Small intestine (tissue), 7 donors: ENCODE measurements at regions not wholly inside any gene's neighbourhood (a gene's known extent, or its start where the extent isn't known, plus 50 kb on each side); places are given as distances from the start of the nearest gene placed in this dataset.

ENCODE experiments used
- DNase-seq, 2 donors: peaks; one replicate each; pipeline versions ENCODE4 v3.0.0 to v3.0.0-alpha.2; 2013
- FAIRE-seq: peaks from 2 replicates; lab custom pipeline; 2012; peaks lifted over from hg19 to GRCh38; lab: Jason Lieb, UNC
- H3K27ac ChIP-seq, 3 donors: one replicate each; pipeline ENCODE4 v1.5.1; 2013; ENCODE audit warnings: low read length in 2 of 3, mild to moderate bottlenecking in 2 of 3, control low read depth in 1 of 3, inconsistent platforms in 1 of 3, low read depth in 1 of 3, moderate library complexity in 1 of 3
- H3K27me3 ChIP-seq, 3 donors: one replicate each; pipeline ENCODE4 v1.6.1; 2013; ENCODE audit warnings: low read length in 3 of 3, inconsistent platforms in 1 of 3; ENCODE audit not compliant: control insufficient read depth in 3 of 3, insufficient read depth in 3 of 3
- H3K36me3 ChIP-seq, 3 donors: one replicate each; pipeline ENCODE4 v1.6.1; 2013; ENCODE audit warnings: low read length in 3 of 3, inconsistent platforms in 1 of 3, low read depth in 1 of 3, mild to moderate bottlenecking in 1 of 3, moderate library complexity in 1 of 3; ENCODE audit not compliant: control insufficient read depth in 3 of 3, insufficient read depth in 2 of 3
- H3K4me1 ChIP-seq, 3 donors: one replicate each; pipeline ENCODE4 v1.6.1; 2013; ENCODE audit warnings: low read length in 2 of 3, inconsistent platforms in 1 of 3, low read depth in 1 of 3, mild to moderate bottlenecking in 1 of 3, moderate library complexity in 1 of 3; ENCODE audit not compliant: control insufficient read depth in 3 of 3, insufficient read depth in 2 of 3
- H3K4me3 ChIP-seq, 3 donors: one replicate each; pipeline ENCODE4 v1.5.1; 2013; ENCODE audit warnings: low read length in 3 of 3, control low read depth in 1 of 3, inconsistent platforms in 1 of 3, low read depth in 1 of 3, mild to moderate bottlenecking in 1 of 3, moderate library complexity in 1 of 3
- H3K9me3 ChIP-seq, 2 donors: one replicate each; pipeline ENCODE4 v1.6.1; 2013; ENCODE audit warnings: low read depth in 1 of 2, low read length in 1 of 2; ENCODE audit not compliant: control insufficient read depth in 2 of 2, insufficient read depth in 1 of 2
- WGBS, 3 donors: extraction: QIAGEN DNeasy Blood & Tissue Kit; methylation state at CpG; one replicate each; pipeline ENCODE4 v1.1.7; 2013; 5-methylcytosine and 5-hydroxymethylcytosine counted together
- donor health status: healthy with polysubstance abuse.
- donor health status: control.
- donor health status: control.
- donor health status: Bipolar disorder and iron deficiency.
- donor health status: healthy.

GRCh38 chr4:24056289-24056688 is 166.4 kb upstream of the PPARGC1A start:
- DNase-seq (no peak), FAIRE-seq (no peak)
- H3K9me3 ChIP-seq, result no peaks in the 10 kb centered on the region
- no peaks in the 10 kb centered on the region for H3K4me1 ChIP-seq
- H3K27me3 ChIP-seq, result no peaks in the 10 kb centered on the region
- H3K27ac ChIP-seq, result no peak overlapping the region
- no peak overlapping the region for H3K4me3 ChIP-seq
- no peaks in the 10 kb centered on the region for H3K36me3 ChIP-seq
- 82 to 97% (median 92%) methylated on average over 1 of the region's 1 CpG for whole genome bisulfite sequencing, 3 donors

GRCh38 chr4:24055623-24056022 is 165.8 kb upstream of the PPARGC1A start:
- FAIRE-seq, result no peak
- WGBS, 3 donors, result 66 to 83% (median 81%) methylated on average over 3 of the region's 3 CpGs
- DNase-seq, result no peak

DNA sequence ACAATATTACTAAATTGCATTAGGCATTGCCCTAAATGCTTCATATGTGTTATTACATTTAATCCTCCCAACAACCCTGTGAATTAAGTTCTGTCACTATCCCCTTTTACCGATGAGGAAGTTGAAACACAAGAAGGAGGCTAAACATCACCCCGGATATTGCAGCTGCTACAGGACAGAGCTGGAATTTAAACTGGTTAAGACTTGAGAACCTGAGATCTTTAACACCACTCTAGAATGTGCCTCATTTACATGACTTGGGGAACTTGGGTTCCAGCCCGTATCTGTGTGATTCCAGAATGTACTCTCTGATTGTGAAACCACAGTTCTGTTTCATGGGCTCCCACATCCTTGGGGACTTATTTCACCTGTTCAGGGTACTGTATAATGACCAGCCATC is 165.1 kb upstream of the PPARGC1A start:
- Histone ChIP-seq H3K36me3 (no peaks in the 10 kb centered on the region), H3K9me3 (no peaks in the 10 kb centered on the region), H3K4me1 (no peaks in the 10 kb centered on the region), H3K27ac (no peak overlapping the region), H3K27me3 (no peaks in the 10 kb centered on the region), H3K4me3 (no peak overlapping the region)
- FAIRE-seq (no peak), DNase-seq (no peak)
- 84 to 90% (median 84%) methylated on average over 3 of the region's 3 CpGs for WGBS, 3 donors

More at GRCh38 chr4:24055623-24056022, 165.8 kb upstream of the PPARGC1A start:
- no peak overlapping the region for H3K27ac ChIP-seq
- no peak overlapping the region for H3K4me3 ChIP-seq
- no peaks in the 10 kb centered on the region for H3K4me1 ChIP-seq
- H3K36me3 ChIP-seq, result no peaks in the 10 kb centered on the region
- H3K9me3 ChIP-seq, result no peaks in the 10 kb centered on the region
- no peaks in the 10 kb centered on the region for H3K27me3 ChIP-seq

DNA sequence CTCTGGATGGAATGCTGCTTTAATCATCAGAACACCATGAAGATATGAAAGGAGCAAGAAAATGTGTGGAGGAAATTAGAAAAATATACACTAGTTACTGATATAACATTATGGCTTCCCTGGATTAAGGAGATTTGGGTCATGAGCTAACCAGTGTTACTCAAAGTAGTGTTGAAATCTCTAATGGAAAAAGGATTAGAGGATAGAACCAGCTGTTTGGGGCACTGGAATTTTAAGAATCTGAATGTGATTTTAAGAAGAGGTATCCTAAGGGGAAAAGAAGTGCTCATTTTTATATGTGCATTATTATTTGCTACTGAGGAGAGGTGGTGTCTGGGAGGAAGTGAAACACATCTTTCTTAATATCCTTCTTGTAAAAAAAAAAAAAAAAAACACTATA is 164.1 kb upstream of the PPARGC1A start:
- H3K36me3 ChIP-seq, result no peaks in the 10 kb centered on the region
- FAIRE-seq, result no peak
- H3K27me3 ChIP-seq, result no peaks in the 10 kb centered on the region
- no peaks in the 10 kb centered on the region for H3K9me3 ChIP-seq
- no peaks in the 10 kb centered on the region for H3K4me1 ChIP-seq
- no peak overlapping the region for H3K27ac ChIP-seq
- no peak overlapping the region for H3K4me3 ChIP-seq
- DNase-seq, result no peak

GRCh38 chr4:24044610-24045589 is 155.1 kb upstream of the PPARGC1A start:
- Histone ChIP-seq H3K9me3 (no peaks in the 10 kb centered on the region), H3K27me3 (no peaks in the 10 kb centered on the region), H3K4me3 (no peak overlapping the region), H3K36me3 (no peaks in the 10 kb centered on the region), H3K4me1 (no peaks in the 10 kb centered on the region), H3K27ac (no peak overlapping the region)
- 83 to 86% (median 85%) methylated on average over 5 of the region's 5 CpGs for WGBS, 3 donors
- DNase-seq, result no peak
- no peak for FAIRE-seq

DNA sequence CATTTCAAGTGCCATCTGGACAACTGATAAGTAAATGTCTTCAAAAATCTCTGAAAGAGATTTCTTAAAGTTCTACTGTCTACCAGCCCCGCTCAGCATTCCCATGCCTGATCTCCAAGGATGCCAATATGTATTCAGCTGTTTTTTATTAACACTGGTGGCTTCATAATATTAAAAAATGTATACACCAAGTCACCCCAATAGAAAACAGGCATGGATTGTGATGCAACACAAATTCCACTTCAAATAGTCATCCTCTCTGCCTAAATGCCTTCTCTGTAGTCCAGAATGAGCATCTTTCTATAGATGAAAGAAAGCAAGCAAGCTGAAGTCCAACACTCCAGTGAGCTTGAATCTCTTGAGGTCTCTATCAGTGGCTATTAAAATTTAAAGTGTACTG is 152.2 kb upstream of the PPARGC1A start:
- Histone ChIP-seq H3K27me3 (no peaks in the 10 kb centered on the region), H3K4me3 (no peak overlapping the region), H3K36me3 (no peaks in the 10 kb centered on the region), H3K4me1 (no peaks in the 10 kb centered on the region), H3K27ac (no peak overlapping the region), H3K9me3 (no peaks in the 10 kb centered on the region)
- DNase-seq (no peak), FAIRE-seq (no peak)
- WGBS, 3 donors, result 74 to 91% (median 81%) methylated on average over 1 of the region's 1 CpG

DNA sequence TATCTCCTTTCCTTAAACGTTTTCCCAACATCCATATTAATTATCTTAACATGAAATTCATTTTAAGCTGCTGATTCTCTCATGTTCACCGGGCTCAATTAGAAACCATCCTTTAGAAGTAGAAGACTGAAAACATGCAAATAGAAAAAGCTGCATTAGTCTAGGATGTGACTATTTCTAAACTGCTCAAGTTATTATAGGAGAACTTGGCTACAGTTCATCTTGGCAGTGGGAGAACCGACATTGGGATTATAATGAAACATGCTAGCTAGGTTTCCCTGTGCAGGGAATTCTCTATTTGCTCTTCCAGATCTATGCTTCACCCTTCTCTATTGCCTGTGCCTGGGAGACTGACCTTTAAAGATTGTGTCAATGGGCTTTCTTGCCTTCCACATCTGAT is 151.0 kb upstream of the PPARGC1A start:
- Histone ChIP-seq H3K4me1 (no peaks in the 10 kb centered on the region), H3K36me3 (no peaks in the 10 kb centered on the region), H3K27ac (no peak overlapping the region), H3K9me3 (no peaks in the 10 kb centered on the region), H3K4me3 (no peak overlapping the region), H3K27me3 (no peaks in the 10 kb centered on the region)
- no peak for FAIRE-seq
- no peak for DNase-seq
- WGBS, 3 donors, result 61 to 76% (median 68%) methylated on average over 3 of the region's 3 CpGs

- WGBS, 3 donors, result 84 to 95% (median 88%) methylated on average over 5 of the region's 5 CpGs
- Histone ChIP-seq H3K36me3 (no peaks in the 10 kb centered on the region), H3K27ac (no peak overlapping the region), H3K27me3 (no peaks in the 10 kb centered on the region), H3K9me3 (no peaks in the 10 kb centered on the region), H3K4me3 (no peak overlapping the region), H3K4me1 (no peaks in the 10 kb centered on the region)
- FAIRE-seq, result no peak
- DNase-seq, result no peak
Observed at GRCh38 chr4:24033626-24034025, 143.8 kb upstream of the PPARGC1A start.
